ENCODE measurements at regions not wholly inside any gene's neighbourhood (a gene's known extent, or its start where the extent isn't known, plus 50 kb on each side); places are given as distances from the start of the nearest gene placed in this dataset.

GRCh38 chr14:86933460-86933859, 1059.5 kb downstream of the GALC start:
- no peak for TF ChIP-seq POLR2AphosphoS5 (IDR thresholded peaks at IDR 0.05; ENCODE audit: low read depth, low read length)

GRCh38 chr14:86915406-86915805, 1077.6 kb downstream of the GALC start:
- TF ChIP-seq TAF1 (IDR thresholded peaks at IDR 0.05; ENCODE audit: borderline replicate concordance, insufficient read depth, low read length) (no peak), FOXP2 (optimal IDR thresholded peaks at IDR 0.05; ENCODE audit: borderline replicate concordance, extremely low read depth, extremely low read length, insufficient read depth) (no peak), POLR2AphosphoS5 (IDR thresholded peaks at IDR 0.05; ENCODE audit: low read depth, low read length) (no peak), SIN3A (IDR thresholded peaks at IDR 0.05; ENCODE audit: borderline replicate concordance, insufficient read depth, low read length) (no peak)
- TF ChIP-seq, protein P1, sequence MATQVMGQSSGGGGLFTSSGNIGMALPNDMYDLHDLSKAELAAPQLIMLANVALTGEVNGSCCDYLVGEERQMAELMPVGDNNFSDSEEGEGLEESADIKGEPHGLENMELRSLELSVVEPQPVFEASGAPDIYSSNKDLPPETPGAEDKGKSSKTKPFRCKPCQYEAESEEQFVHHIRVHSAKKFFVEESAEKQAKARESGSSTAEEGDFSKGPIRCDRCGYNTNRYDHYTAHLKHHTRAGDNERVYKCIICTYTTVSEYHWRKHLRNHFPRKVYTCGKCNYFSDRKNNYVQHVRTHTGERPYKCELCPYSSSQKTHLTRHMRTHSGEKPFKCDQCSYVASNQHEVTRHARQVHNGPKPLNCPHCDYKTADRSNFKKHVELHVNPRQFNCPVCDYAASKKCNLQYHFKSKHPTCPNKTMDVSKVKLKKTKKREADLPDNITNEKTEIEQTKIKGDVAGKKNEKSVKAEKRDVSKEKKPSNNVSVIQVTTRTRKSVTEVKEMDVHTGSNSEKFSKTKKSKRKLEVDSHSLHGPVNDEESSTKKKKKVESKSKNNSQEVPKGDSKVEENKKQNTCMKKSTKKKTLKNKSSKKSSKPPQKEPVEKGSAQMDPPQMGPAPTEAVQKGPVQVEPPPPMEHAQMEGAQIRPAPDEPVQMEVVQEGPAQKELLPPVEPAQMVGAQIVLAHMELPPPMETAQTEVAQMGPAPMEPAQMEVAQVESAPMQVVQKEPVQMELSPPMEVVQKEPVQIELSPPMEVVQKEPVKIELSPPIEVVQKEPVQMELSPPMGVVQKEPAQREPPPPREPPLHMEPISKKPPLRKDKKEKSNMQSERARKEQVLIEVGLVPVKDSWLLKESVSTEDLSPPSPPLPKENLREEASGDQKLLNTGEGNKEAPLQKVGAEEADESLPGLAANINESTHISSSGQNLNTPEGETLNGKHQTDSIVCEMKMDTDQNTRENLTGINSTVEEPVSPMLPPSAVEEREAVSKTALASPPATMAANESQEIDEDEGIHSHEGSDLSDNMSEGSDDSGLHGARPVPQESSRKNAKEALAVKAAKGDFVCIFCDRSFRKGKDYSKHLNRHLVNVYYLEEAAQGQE (IDR thresholded peaks at IDR 0.05; ENCODE audit: insufficient read depth in 1 of 2, low read depth in 2 of 2, low read length in 2 of 2): no peak

GRCh38 chr14:86912709-86913108, 1080.3 kb downstream of the GALC start:
- TF ChIP-seq, protein P1 (IDR thresholded peaks at IDR 0.05; ENCODE audit: insufficient read depth in 1 of 2, low read depth in 2 of 2, low read length in 2 of 2): no peak
- TF ChIP-seq TAF1 (IDR thresholded peaks at IDR 0.05; ENCODE audit: borderline replicate concordance, insufficient read depth, low read length): no peak
- no peak for TF ChIP-seq FOXP2 (optimal IDR thresholded peaks at IDR 0.05; ENCODE audit: borderline replicate concordance, extremely low read depth, extremely low read length, insufficient read depth)
- TF ChIP-seq SIN3A (IDR thresholded peaks at IDR 0.05; ENCODE audit: borderline replicate concordance, insufficient read depth, low read length): no peak
- TF ChIP-seq POLR2AphosphoS5 (IDR thresholded peaks at IDR 0.05; ENCODE audit: low read depth, low read length): no peak

DNA sequence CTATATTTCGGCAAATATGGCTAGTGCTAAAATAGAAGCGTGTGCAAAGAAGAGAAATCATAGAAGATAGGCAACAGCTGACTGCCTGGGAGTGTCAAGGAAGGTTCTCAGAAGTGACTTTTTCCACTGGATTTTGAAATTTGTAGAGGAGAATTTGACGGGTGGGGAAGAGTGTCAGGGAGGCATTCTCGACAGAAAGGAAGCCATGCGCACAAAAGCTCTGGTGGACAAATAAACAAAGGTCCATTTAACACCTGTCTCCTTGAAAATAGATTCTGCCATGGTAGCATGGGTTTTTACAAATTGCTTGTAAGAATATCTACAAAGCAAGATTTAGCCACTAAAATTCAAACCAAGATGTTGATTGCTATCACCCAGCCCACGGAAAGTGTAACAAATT, 1081.5 kb downstream of the GALC start:
- no peak for TF ChIP-seq POLR2AphosphoS5 (IDR thresholded peaks at IDR 0.05; ENCODE audit: low read depth, low read length)
- TF ChIP-seq TAF1 (IDR thresholded peaks at IDR 0.05; ENCODE audit: borderline replicate concordance, insufficient read depth, low read length): no peak
- no peak for TF ChIP-seq SIN3A (IDR thresholded peaks at IDR 0.05; ENCODE audit: borderline replicate concordance, insufficient read depth, low read length)
- TF ChIP-seq FOXP2 (optimal IDR thresholded peaks at IDR 0.05; ENCODE audit: borderline replicate concordance, extremely low read depth, extremely low read length, insufficient read depth): no peak
- TF ChIP-seq, protein P1 (IDR thresholded peaks at IDR 0.05; ENCODE audit: insufficient read depth in 1 of 2, low read depth in 2 of 2, low read length in 2 of 2): no peak

DNA sequence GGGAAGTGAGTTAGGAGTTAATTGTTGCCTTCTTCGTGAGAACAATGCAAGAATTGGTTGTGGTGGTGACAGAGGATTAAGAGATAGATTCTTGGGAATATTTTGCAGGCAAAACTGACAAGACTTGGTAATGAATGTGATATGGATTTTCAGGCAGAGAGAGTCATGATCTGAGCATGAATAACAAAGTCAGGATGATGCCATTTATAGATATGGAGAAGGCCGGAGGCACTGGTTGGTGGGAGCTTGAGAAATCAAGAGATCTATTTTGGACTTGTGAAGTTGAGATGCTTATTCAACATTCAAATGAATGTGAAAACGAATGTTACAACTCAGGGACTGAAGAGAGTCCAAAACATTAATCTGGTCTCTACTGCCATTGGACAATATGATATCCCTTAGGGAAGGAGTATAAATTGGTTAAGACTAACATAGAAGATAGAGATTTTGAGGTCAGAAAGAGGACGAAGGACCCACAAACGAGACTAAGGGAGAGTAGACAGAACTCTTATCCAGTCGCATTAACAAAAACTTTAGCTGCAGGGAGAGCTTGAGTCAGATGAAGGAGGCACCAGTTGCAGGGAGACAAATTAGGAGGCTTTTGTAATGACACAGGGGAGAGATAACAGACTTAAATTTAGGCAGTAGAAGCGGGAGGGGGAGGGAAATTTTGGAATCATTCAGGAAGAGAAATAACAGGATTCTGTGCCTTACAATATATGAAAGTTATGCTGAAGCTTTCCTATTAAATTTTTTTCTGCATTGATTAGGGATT, 1090.6 kb downstream of the GALC start:
- TF ChIP-seq POLR2AphosphoS5 (IDR thresholded peaks at IDR 0.05; ENCODE audit: low read depth, low read length): no peak
- no peak for TF ChIP-seq SIN3A (IDR thresholded peaks at IDR 0.05; ENCODE audit: borderline replicate concordance, insufficient read depth, low read length)
- no peak for TF ChIP-seq FOXP2 (optimal IDR thresholded peaks at IDR 0.05; ENCODE audit: borderline replicate concordance, extremely low read depth, extremely low read length, insufficient read depth)
- TF ChIP-seq TAF1 (IDR thresholded peaks at IDR 0.05; ENCODE audit: borderline replicate concordance, insufficient read depth, low read length): no peak
- TF ChIP-seq, protein P1 (IDR thresholded peaks at IDR 0.05; ENCODE audit: insufficient read depth in 1 of 2, low read depth in 2 of 2, low read length in 2 of 2): no peak

All from PFSK-1 (cell line).